A549 (cell line): ENCODE measurements at regions not wholly inside any gene's neighbourhood (a gene's known extent, or its start where the extent isn't known, plus 50 kb on each side); places are given as distances from the start of the nearest gene placed in this dataset.

Experiments
- ATAC-seq, 2 experiments: fragments of 200-7000 bp in 1 of 2; fragments of >200 bp in 1 of 2; cut with Nextera tagmentation in 1 of 2; cut with Tn5 transposase in 1 of 2; 3 replicates each; pipeline versions ENCODE4 v1.8.0 to v1.9.1; 2018 to 2020; ENCODE audit warnings: mild to moderate bottlenecking in 1 of 2, moderate library complexity in 1 of 2
- CTCF ChIA-PET: fragments of 300-600 bp; sonication (Branson Sonifier 250); formaldehyde crosslinking; extraction: SDS; loops from one replicate; lab custom pipeline; 2021; ENCODE audit warnings: antibody characterized with exemption, inconsistent platforms; lab: Yijun Ruan, JAX
- POLR2A ChIA-PET: fragments of 350-600 bp; formaldehyde crosslinking; extraction: SDS; loops from one replicate; lab custom pipeline; 2021; ENCODE audit warnings: antibody characterized with exemption, inconsistent platforms; lab: Yijun Ruan, JAX
- DNase-seq, 2 experiments: peaks; one replicate each; pipeline versions ENCODE4 v3.0.0 to v3.0.0-alpha.2; 2011 to 2016; ENCODE audit warnings: low read depth in 1 of 2, low spot score in 1 of 2
- FAIRE-seq: peaks from 2 replicates; lab custom pipeline; 2011; peaks lifted over from hg19 to GRCh38; lab: Jason Lieb, UNC
- H3K27ac ChIP-seq, 2 experiments: fragments of >200 bp; sonication (Bioruptor Twin); formaldehyde crosslinking; 3 replicates each; pipeline ENCODE4 v1.5.1; 2016 to 2017
- H3K4me1 ChIP-seq: fragments of >200 bp; sonication (Bioruptor Twin); formaldehyde crosslinking; 3 replicates; pipeline ENCODE4 v1.6.1; 2016
- H3K4me2 ChIP-seq: fragments of >200 bp; sonication (Bioruptor Twin); formaldehyde crosslinking; 3 replicates; pipeline ENCODE4 v1.6.1; 2016
- H3K4me3 ChIP-seq: fragments of >200 bp; sonication (Bioruptor Twin); formaldehyde crosslinking; 3 replicates; pipeline ENCODE4 v1.5.1; 2016
- H3K9me3 ChIP-seq: fragments of >200 bp; sonication (Bioruptor Twin); formaldehyde crosslinking; 3 replicates; pipeline ENCODE4 v1.6.1; 2016
- BHLHE40 ChIP-seq: IDR thresholded peaks from 2 replicates; pipeline ENCODE4 v1.6.1; 2012; ENCODE audit warnings: low read depth, low read length, inconsistent platforms
- EHMT2 ChIP-seq: fragments of 200-600 bp; sonication (generic); IDR thresholded peaks from 2 replicates; pipeline ENCODE4 v1.6.1; 2016; ENCODE audit warnings: antibody characterized with exemption, low read depth, mild to moderate bottlenecking, moderate library complexity
- EP300 ChIP-seq, 2 experiments: fragments of >200 bp; sonication (Bioruptor Twin); formaldehyde crosslinking; IDR thresholded peaks; 2 replicates in 1 of 2; 3 replicates in 1 of 2; pipeline ENCODE4 v1.6.1; 2016 to 2017
- ESRRA ChIP-seq: fragments of 150-350 bp; IDR thresholded peaks from 2 replicates; pipeline ENCODE4 v1.6.1; 2014; ENCODE audit warnings: mild to moderate bottlenecking, low read length, borderline replicate concordance
- FOSB ChIP-seq: fragments of 250-450 bp; sonication (Bioruptor Pico); IDR thresholded peaks from 2 replicates; pipeline ENCODE4 v1.5.0; 2020; ENCODE audit warnings: mild to moderate bottlenecking, moderate library complexity
- FOXS1 ChIP-seq: fragments of 250-450 bp; sonication (Bioruptor Pico); IDR thresholded peaks from 2 replicates; pipeline ENCODE4 v1.5.0; 2020; ENCODE audit warnings: mild to moderate bottlenecking, moderate library complexity
- GATA3 ChIP-seq: IDR thresholded peaks from 2 replicates; pipeline ENCODE4 v1.6.1; 2012; ENCODE audit warnings: borderline replicate concordance
- HEYL ChIP-seq: fragments of 250-450 bp; sonication (Bioruptor Pico); IDR thresholded peaks from 2 replicates; pipeline ENCODE4 v1.8.0; 2021; ENCODE audit warnings: mild to moderate bottlenecking, moderate library complexity
- HOXA7 ChIP-seq: fragments of 250-450 bp; sonication (Bioruptor Pico); IDR thresholded peaks from 2 replicates; pipeline ENCODE4 v1.5.0; 2020; ENCODE audit warnings: mild to moderate bottlenecking, moderate library complexity
- KDM1A ChIP-seq: fragments of 200-600 bp; sonication (generic); IDR thresholded peaks from 2 replicates; pipeline ENCODE4 v1.6.1; 2016; ENCODE audit warnings: low read depth, mild to moderate bottlenecking
- MAFK ChIP-seq: fragments of 450-650 bp; IDR thresholded peaks from 2 replicates; pipeline ENCODE4 v1.6.1; 2014; ENCODE audit not compliant: partially characterized antibody
- MAZ ChIP-seq: fragments of 150-350 bp; IDR thresholded peaks from 2 replicates; pipeline ENCODE4 v1.6.1; 2014; ENCODE audit warnings: antibody characterized with exemption, low read depth, low read length, borderline replicate concordance
- MYC ChIP-seq: IDR thresholded peaks from 2 replicates; pipeline ENCODE4 v1.6.1; 2012; ENCODE audit warnings: mild to moderate bottlenecking, inconsistent platforms, low read length, improper control_type of control experiment, borderline replicate concordance
- NFE2L2 ChIP-seq: fragments of 150-350 bp; conservative IDR thresholded peaks from 2 replicates; pipeline ENCODE4 v1.6.1; 2014; ENCODE audit warnings: low read length
- NPAS2 ChIP-seq: fragments of 250-450 bp; sonication (Bioruptor Pico); IDR thresholded peaks from 2 replicates; pipeline ENCODE4 v1.8.0; 2022; ENCODE audit warnings: mild to moderate bottlenecking, moderate library complexity, borderline replicate concordance
- PHF8 ChIP-seq: fragments of 200-600 bp; sonication (generic); IDR thresholded peaks from 2 replicates; pipeline ENCODE4 v1.6.1; 2016; ENCODE audit warnings: low read depth, mild to moderate bottlenecking, antibody characterized with exemption, moderate library complexity, borderline replicate concordance
- RARB ChIP-seq: fragments of 250-450 bp; sonication (Bioruptor Pico); IDR thresholded peaks from 2 replicates; pipeline ENCODE4 v1.8.0; 2021; ENCODE audit warnings: mild to moderate bottlenecking, moderate library complexity
- RNF2 ChIP-seq: fragments of 200-600 bp; sonication (generic); IDR thresholded peaks from 2 replicates; pipeline ENCODE4 v1.6.1; 2016; ENCODE audit warnings: low read depth, mild to moderate bottlenecking, antibody characterized with exemption, moderate library complexity, borderline replicate concordance
- TP53 ChIP-seq: fragments of 250-450 bp; sonication (Bioruptor Pico); IDR thresholded peaks from 2 replicates; pipeline ENCODE4 v1.5.0; 2021; ENCODE audit warnings: mild to moderate bottlenecking, moderate library complexity
- ZNF302 ChIP-seq: fragments of 250-450 bp; sonication (Bioruptor Pico); IDR thresholded peaks from 2 replicates; pipeline ENCODE4 v1.9.0; 2021; ENCODE audit warnings: inconsistent platforms, mild to moderate bottlenecking, moderate library complexity
- WGBS: methylation state at CpG from one replicate; pipeline ENCODE4 v1.1.6; 2017; ENCODE audit errors: missing lambda C conversion rate; 5-methylcytosine and 5-hydroxymethylcytosine counted together
- TF ChIP-seq, protein P1 (sequence below): fragments of 200-600 bp; sonication (generic); IDR thresholded peaks from 2 replicates; pipeline ENCODE4 v1.6.1; 2016; ENCODE audit warnings: antibody characterized with exemption, mild to moderate bottlenecking, moderate library complexity
- TF ChIP-seq, protein P2 (sequence below): fragments of >200 bp; sonication (Bioruptor Twin); formaldehyde crosslinking; IDR thresholded peaks from 3 replicates; pipeline ENCODE4 v1.5.1; 2016
- TF ChIP-seq, protein P3 (sequence below): fragments of 250-450 bp; sonication (Bioruptor Pico); IDR thresholded peaks from 2 replicates; pipeline ENCODE4 v1.5.0; 2020; ENCODE audit warnings: low read depth, mild to moderate bottlenecking, moderate library complexity
- TF ChIP-seq, protein P4 (sequence below): fragments of 450-650 bp; IDR thresholded peaks from 2 replicates; pipeline ENCODE4 v1.6.1; 2014; ENCODE audit warnings: antibody characterized with exemption
- TF ChIP-seq, protein P5 (sequence below): fragments of >200 bp; sonication (Bioruptor Twin); formaldehyde crosslinking; IDR thresholded peaks from 2 replicates; pipeline ENCODE4 v1.6.1; 2016
- TF ChIP-seq, protein P6 (sequence below): IDR thresholded peaks from 2 replicates; pipeline ENCODE4 v1.6.1; 2012

DNA sequence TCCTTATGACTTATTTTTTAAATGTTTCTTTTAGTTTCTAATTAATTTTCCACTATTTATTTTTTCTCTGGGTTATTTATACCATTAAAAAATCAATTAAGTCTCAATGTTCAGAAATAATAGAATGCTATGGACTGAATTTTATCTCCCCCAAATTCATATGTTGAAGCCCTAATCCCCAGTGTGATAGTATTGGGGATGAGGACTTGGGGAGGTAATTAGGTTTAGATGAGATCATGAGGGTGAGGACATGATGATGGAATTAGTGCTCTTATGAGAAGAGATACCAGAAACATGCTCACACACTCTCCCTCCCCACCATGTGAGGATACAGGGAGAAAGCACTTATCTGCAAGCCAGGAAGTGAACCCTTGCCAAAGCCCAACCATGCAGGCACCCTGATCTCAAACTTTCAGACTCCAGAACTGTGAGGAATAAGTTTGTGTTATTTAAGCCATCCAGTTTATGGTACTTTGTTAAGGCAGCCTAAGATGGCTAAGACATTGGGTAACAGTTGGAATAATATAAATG, 202.6 kb downstream of the MDFIC start:
- no peaks in the 10 kb centered on the region for H3K9me3 ChIP-seq
- FAIRE-seq (no peak), DNase-seq (no peak), ATAC-seq (no peak)
- H3K4me3 ChIP-seq: no peak overlapping the region
- CTCF ChIA-PET: no interaction called here
- POLR2A ChIA-PET: no interaction called here
- H3K4me2 ChIP-seq: no peak overlapping the region
- H3K4me1 ChIP-seq: no peaks in the 10 kb centered on the region
- TF ChIP-seq GATA3: no peak
- no peak for TF ChIP-seq ZNF302
- TF ChIP-seq, protein P1, sequence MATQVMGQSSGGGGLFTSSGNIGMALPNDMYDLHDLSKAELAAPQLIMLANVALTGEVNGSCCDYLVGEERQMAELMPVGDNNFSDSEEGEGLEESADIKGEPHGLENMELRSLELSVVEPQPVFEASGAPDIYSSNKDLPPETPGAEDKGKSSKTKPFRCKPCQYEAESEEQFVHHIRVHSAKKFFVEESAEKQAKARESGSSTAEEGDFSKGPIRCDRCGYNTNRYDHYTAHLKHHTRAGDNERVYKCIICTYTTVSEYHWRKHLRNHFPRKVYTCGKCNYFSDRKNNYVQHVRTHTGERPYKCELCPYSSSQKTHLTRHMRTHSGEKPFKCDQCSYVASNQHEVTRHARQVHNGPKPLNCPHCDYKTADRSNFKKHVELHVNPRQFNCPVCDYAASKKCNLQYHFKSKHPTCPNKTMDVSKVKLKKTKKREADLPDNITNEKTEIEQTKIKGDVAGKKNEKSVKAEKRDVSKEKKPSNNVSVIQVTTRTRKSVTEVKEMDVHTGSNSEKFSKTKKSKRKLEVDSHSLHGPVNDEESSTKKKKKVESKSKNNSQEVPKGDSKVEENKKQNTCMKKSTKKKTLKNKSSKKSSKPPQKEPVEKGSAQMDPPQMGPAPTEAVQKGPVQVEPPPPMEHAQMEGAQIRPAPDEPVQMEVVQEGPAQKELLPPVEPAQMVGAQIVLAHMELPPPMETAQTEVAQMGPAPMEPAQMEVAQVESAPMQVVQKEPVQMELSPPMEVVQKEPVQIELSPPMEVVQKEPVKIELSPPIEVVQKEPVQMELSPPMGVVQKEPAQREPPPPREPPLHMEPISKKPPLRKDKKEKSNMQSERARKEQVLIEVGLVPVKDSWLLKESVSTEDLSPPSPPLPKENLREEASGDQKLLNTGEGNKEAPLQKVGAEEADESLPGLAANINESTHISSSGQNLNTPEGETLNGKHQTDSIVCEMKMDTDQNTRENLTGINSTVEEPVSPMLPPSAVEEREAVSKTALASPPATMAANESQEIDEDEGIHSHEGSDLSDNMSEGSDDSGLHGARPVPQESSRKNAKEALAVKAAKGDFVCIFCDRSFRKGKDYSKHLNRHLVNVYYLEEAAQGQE: no peak
- TF ChIP-seq, protein P2, sequence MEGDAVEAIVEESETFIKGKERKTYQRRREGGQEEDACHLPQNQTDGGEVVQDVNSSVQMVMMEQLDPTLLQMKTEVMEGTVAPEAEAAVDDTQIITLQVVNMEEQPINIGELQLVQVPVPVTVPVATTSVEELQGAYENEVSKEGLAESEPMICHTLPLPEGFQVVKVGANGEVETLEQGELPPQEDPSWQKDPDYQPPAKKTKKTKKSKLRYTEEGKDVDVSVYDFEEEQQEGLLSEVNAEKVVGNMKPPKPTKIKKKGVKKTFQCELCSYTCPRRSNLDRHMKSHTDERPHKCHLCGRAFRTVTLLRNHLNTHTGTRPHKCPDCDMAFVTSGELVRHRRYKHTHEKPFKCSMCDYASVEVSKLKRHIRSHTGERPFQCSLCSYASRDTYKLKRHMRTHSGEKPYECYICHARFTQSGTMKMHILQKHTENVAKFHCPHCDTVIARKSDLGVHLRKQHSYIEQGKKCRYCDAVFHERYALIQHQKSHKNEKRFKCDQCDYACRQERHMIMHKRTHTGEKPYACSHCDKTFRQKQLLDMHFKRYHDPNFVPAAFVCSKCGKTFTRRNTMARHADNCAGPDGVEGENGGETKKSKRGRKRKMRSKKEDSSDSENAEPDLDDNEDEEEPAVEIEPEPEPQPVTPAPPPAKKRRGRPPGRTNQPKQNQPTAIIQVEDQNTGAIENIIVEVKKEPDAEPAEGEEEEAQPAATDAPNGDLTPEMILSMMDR: no peak
- no peak for TF ChIP-seq EHMT2
- no peak for TF ChIP-seq EP300 (IDR thresholded peaks at IDR 0.05)
- TF ChIP-seq, protein P3, sequence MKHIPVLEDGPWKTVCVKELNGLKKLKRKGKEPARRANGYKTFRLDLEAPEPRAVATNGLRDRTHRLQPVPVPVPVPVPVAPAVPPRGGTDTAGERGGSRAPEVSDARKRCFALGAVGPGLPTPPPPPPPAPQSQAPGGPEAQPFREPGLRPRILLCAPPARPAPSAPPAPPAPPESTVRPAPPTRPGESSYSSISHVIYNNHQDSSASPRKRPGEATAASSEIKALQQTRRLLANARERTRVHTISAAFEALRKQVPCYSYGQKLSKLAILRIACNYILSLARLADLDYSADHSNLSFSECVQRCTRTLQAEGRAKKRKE (CRISPR knock-in tag): no peak
- TF ChIP-seq HEYL (CRISPR knock-in tag): no peak
- no peak for TF ChIP-seq NPAS2
- no peak for TF ChIP-seq FOSB
- TF ChIP-seq, protein P4, sequence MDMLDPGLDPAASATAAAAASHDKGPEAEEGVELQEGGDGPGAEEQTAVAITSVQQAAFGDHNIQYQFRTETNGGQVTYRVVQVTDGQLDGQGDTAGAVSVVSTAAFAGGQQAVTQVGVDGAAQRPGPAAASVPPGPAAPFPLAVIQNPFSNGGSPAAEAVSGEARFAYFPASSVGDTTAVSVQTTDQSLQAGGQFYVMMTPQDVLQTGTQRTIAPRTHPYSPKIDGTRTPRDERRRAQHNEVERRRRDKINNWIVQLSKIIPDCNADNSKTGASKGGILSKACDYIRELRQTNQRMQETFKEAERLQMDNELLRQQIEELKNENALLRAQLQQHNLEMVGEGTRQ: no peak
- TF ChIP-seq TP53 (CRISPR knock-in tag): no peak
- no peak for TF ChIP-seq ESRRA
- no peak for TF ChIP-seq HOXA7 (CRISPR knock-in tag)
- TF ChIP-seq MAFK: no peak
- TF ChIP-seq, protein P5, sequence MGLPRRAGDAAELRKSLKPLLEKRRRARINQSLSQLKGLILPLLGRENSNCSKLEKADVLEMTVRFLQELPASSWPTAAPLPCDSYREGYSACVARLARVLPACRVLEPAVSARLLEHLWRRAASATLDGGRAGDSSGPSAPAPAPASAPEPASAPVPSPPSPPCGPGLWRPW: no peak
- no peak overlapping the region for H3K27ac ChIP-seq

DNA sequence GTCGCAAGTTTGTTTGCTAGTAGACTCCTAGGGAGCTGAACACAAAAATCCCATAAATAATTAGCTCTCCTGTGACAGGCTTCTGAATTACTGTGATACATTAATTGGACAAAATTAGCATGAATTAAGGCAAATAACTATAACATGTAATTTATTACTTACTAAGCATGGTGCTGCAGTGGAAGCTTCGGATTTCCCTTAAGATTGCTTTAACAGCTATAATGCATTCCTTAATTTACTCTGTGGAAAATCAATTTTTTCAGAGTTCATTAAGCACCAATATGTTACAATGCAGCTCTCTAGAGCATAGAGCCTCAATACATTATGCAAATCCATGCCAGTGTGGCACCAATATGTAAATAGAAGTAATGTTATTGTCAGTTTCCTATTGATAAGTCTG, 201.5 kb downstream of the MDFIC start:
- H3K4me2 ChIP-seq: no peak overlapping the region
- CTCF ChIA-PET: no interaction called here
- FAIRE-seq: no peak
- no peak overlapping the region for H3K27ac ChIP-seq
- ATAC-seq: no peak
- no peaks in the 10 kb centered on the region for H3K4me1 ChIP-seq
- POLR2A ChIA-PET: no interaction called here
- WGBS: 71% methylated on average over 2 of the region's 2 CpGs
- DNase-seq: no peak
- H3K4me3 ChIP-seq: no peak overlapping the region
- TF ChIP-seq KDM1A (no peak), MYC (no peak), BHLHE40 (no peak), FOXS1 (CRISPR knock-in tag) (no peak), NFE2L2 (no peak), RARB (no peak), MAZ (no peak), PHF8 (no peak), RNF2 (no peak), TP53 (CRISPR knock-in tag) (no peak)
- TF ChIP-seq, protein P6, sequence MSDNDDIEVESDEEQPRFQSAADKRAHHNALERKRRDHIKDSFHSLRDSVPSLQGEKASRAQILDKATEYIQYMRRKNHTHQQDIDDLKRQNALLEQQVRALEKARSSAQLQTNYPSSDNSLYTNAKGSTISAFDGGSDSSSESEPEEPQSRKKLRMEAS: no peak
- TF ChIP-seq, protein P5: no peak
- no peaks in the 10 kb centered on the region for H3K9me3 ChIP-seq
